Neural progenitor cell (in vitro differentiated cells): ENCODE measurements at regions not wholly inside any gene's neighbourhood (a gene's known extent, or its start where the extent isn't known, plus 50 kb on each side); places are given as distances from the start of the nearest gene placed in this dataset.

Source experiments
- DNase-seq: peaks from one replicate; pipeline ENCODE4 v3.0.0-alpha.2; 2016; ENCODE audit warnings: low spot score
- H2AFZ ChIP-seq: fragments of 200-600 bp; sonication (generic); replicated peaks from 2 replicates; pipeline ENCODE4 v1.6.1; 2016; ENCODE audit warnings: antibody characterized with exemption
- H3F3A ChIP-seq: fragments of 200-600 bp; sonication (generic); 2 replicates; pipeline ENCODE4 v1.6.1; 2016; ENCODE audit warnings: antibody characterized with exemption, low read depth
- H3K27ac ChIP-seq: fragments of 200-600 bp; sonication (generic); 2 replicates; pipeline ENCODE4 v1.5.1; 2016; ENCODE audit warnings: mild to moderate bottlenecking
- H3K27me3 ChIP-seq: fragments of 200-600 bp; sonication (generic); 2 replicates; pipeline ENCODE4 v1.6.1; 2016; ENCODE audit warnings: mild to moderate bottlenecking, moderate library complexity
- H3K36me3 ChIP-seq: fragments of 200-600 bp; sonication (generic); 2 replicates; pipeline ENCODE4 v1.5.1; 2016
- H3K4me1 ChIP-seq: fragments of 200-600 bp; sonication (generic); 2 replicates; pipeline ENCODE4 v1.6.1; 2016; ENCODE audit warnings: mixed run types
- H3K4me2 ChIP-seq: fragments of 200-600 bp; sonication (generic); 2 replicates; pipeline ENCODE4 v1.6.1; 2016
- H3K4me3 ChIP-seq: fragments of 200-600 bp; sonication (generic); 2 replicates; pipeline ENCODE4 v1.5.1; 2016
- H3K79me2 ChIP-seq: fragments of 200-600 bp; sonication (generic); 2 replicates; pipeline ENCODE4 v1.6.1; 2016; ENCODE audit warnings: low read depth
- H3K9ac ChIP-seq: fragments of 200-600 bp; sonication (generic); 2 replicates; pipeline ENCODE4 v1.6.1; 2016
- H3K9me3 ChIP-seq: fragments of 200-600 bp; sonication (generic); 2 replicates; pipeline ENCODE4 v1.5.1; 2016; ENCODE audit warnings: low read depth
- H4K20me1 ChIP-seq: fragments of 200-600 bp; sonication (generic); 2 replicates; pipeline ENCODE4 v1.6.1; 2016; ENCODE audit warnings: low read depth
- H3K27ac Mint-ChIP-seq: 3 replicates; pipeline ENCODE4 v1.8.0; 2021; ENCODE audit warnings: mixed read lengths
- H3K27me3 Mint-ChIP-seq: 2 replicates; pipeline ENCODE4 v1.8.0; 2022; ENCODE audit warnings: low read depth, mild to moderate bottlenecking, inconsistent platforms, moderate library complexity, mixed read lengths; ENCODE audit not compliant: insufficient read depth
- H3K36me3 Mint-ChIP-seq: 3 replicates; pipeline ENCODE4 v1.8.0; 2021; ENCODE audit warnings: mixed read lengths
- H3K4me1 Mint-ChIP-seq: 3 replicates; pipeline ENCODE4 v1.8.0; 2021; ENCODE audit warnings: mixed read lengths
- H3K4me3 Mint-ChIP-seq: 3 replicates; pipeline ENCODE4 v1.8.0; 2021; ENCODE audit warnings: mild to moderate bottlenecking, moderate library complexity, mixed read lengths
- H3K9me3 Mint-ChIP-seq: 3 replicates; pipeline ENCODE4 v1.8.0; 2020; ENCODE audit warnings: mixed read lengths
- EZH2 ChIP-seq: fragments of 200-600 bp; sonication (generic); IDR thresholded peaks from 2 replicates; pipeline ENCODE4 v1.6.1; 2017; ENCODE audit warnings: antibody characterized with exemption, mild to moderate bottlenecking, moderate library complexity
- EZH2phosphoT487 ChIP-seq: fragments of 200-600 bp; sonication (generic); IDR thresholded peaks from 2 replicates; pipeline ENCODE4 v1.6.1; 2017; ENCODE audit warnings: antibody characterized with exemption
- TF ChIP-seq, protein P1 (sequence below): fragments of 200-600 bp; sonication (generic); IDR thresholded peaks from 2 replicates; pipeline ENCODE4 v1.5.1; 2017; ENCODE audit warnings: antibody characterized with exemption, mild to moderate bottlenecking

DNA sequence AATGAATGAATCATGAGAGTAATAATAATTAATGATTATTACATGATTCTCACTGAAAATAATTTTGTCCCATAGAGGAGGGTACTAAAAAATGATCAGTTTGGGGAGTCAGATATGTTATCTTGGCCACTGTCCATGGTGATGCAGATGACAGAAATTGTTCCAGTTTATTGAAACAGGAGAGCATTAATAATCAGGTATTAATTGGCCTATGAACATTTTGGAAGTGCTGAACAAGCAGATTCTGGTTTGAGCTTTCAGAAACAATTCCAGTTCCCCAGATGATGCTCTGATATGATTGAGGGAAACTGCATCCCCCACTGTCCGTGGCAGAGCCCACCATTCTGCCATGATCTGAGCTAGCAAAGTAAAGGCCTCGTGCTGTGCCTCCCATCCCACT is 345.2 kb downstream of the ZSWIM6 start:
- no peak for DNase-seq
- Histone ChIP-seq H3F3A (peaks cover 8% of the 10 kb centered on the region), H3K27ac (no peak overlapping the region), H3K36me3 (no peaks in the 10 kb centered on the region), H2AFZ (no peak overlapping the region), H3K9me3 (no peaks in the 10 kb centered on the region), H3K27me3 (no peaks in the 10 kb centered on the region), H3K4me3 (no peak overlapping the region), H4K20me1 (no peaks in the 10 kb centered on the region), H3K9ac (no peak overlapping the region), H3K4me1 (peaks cover 26% of the 10 kb centered on the region), H3K79me2 (no peaks in the 10 kb centered on the region), H3K4me2 (no peak overlapping the region)
- peaks cover 6% of the 10 kb centered on the region for H3K27me3 Mint-ChIP-seq
- TF ChIP-seq, protein P1, sequence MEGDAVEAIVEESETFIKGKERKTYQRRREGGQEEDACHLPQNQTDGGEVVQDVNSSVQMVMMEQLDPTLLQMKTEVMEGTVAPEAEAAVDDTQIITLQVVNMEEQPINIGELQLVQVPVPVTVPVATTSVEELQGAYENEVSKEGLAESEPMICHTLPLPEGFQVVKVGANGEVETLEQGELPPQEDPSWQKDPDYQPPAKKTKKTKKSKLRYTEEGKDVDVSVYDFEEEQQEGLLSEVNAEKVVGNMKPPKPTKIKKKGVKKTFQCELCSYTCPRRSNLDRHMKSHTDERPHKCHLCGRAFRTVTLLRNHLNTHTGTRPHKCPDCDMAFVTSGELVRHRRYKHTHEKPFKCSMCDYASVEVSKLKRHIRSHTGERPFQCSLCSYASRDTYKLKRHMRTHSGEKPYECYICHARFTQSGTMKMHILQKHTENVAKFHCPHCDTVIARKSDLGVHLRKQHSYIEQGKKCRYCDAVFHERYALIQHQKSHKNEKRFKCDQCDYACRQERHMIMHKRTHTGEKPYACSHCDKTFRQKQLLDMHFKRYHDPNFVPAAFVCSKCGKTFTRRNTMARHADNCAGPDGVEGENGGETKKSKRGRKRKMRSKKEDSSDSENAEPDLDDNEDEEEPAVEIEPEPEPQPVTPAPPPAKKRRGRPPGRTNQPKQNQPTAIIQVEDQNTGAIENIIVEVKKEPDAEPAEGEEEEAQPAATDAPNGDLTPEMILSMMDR, result no peak
- no peak for TF ChIP-seq EZH2phosphoT487
- no peak for TF ChIP-seq EZH2
- H3K36me3 Mint-ChIP-seq, result peaks cover 2% of the 10 kb centered on the region
- H3K27ac Mint-ChIP-seq, result peak overlapping the region; percentile 58
- H3K4me3 Mint-ChIP-seq, result no peak overlapping the region
- peaks cover 40% of the 10 kb centered on the region for H3K4me1 Mint-ChIP-seq
- peaks cover 5% of the 10 kb centered on the region for H3K9me3 Mint-ChIP-seq

DNA sequence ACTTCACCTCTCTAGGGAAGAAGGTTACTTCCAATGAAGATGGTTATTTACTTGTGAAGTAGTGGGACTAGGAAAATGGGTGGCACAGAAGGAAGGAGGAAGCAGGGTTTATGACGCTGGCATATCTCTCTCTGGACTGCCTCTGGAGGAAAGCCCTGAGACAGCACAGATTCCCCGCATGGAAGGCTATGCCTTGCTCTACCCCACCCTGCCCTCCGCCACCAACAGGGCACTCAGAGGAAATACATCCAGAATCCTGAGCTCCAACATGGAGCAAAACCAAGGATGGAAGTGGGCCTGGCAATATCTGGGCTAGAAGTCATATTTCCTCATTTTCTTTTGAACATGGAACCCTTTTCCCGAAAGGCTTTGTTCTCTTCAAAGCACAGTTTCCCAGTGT is 346.9 kb downstream of the ZSWIM6 start:
- Histone ChIP-seq H3K27ac (no peak overlapping the region), H3F3A (no peaks in the 10 kb centered on the region), H3K4me1 (peaks cover 15% of the 10 kb centered on the region), H3K36me3 (no peaks in the 10 kb centered on the region), H3K4me2 (no peak overlapping the region), H3K9me3 (no peaks in the 10 kb centered on the region), H4K20me1 (no peaks in the 10 kb centered on the region), H2AFZ (no peak overlapping the region), H3K9ac (no peak overlapping the region), H3K4me3 (no peak overlapping the region), H3K79me2 (no peaks in the 10 kb centered on the region), H3K27me3 (no peaks in the 10 kb centered on the region)
- TF ChIP-seq EZH2phosphoT487 (no peak), EZH2 (no peak)
- TF ChIP-seq, protein P1, result peak; percentile 40
- Mint-ChIP-seq H3K27ac (no peak overlapping the region), H3K36me3 (peaks cover 2% of the 10 kb centered on the region), H3K4me3 (no peak overlapping the region), H3K4me1 (peaks cover 27% of the 10 kb centered on the region), H3K9me3 (peaks cover 3% of the 10 kb centered on the region), H3K27me3 (peaks cover 2% of the 10 kb centered on the region)
- DNase-seq, result peak; percentile 41

DNA sequence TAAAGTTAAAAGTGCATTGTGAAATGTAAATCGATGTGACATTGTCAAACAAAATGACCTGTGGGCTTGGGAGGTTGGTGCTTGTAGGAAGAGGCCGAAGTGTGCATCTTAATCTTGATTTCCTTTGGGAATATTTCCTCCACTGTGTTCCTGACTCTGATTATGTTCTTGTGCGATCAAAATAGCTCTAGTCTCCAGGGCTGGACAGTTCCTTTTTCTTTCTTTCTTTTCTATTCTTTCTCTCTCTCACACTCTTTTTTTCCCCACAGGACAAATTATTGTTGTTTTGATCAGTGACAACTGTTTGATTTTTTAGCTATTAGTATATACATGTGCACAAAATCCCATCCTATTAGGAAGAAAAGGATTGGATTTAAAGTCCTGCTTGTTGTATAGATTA is 347.5 kb downstream of the ZSWIM6 start:
- H3K36me3 ChIP-seq, result no peaks in the 10 kb centered on the region
- no peak overlapping the region for H3K27ac ChIP-seq
- H3F3A ChIP-seq, result no peaks in the 10 kb centered on the region
- H4K20me1 ChIP-seq, result no peaks in the 10 kb centered on the region
- no peak overlapping the region for H3K4me3 ChIP-seq
- Mint-ChIP-seq H3K4me3 (no peak overlapping the region), H3K27me3 (peaks cover 2% of the 10 kb centered on the region), H3K36me3 (peaks cover 2% of the 10 kb centered on the region), H3K9me3 (peaks cover 3% of the 10 kb centered on the region), H3K27ac (no peak overlapping the region), H3K4me1 (peaks cover 23% of the 10 kb centered on the region)
- no peak for TF ChIP-seq EZH2
- TF ChIP-seq EZH2phosphoT487, result no peak
- TF ChIP-seq, protein P1, result no peak
- H3K79me2 ChIP-seq, result no peaks in the 10 kb centered on the region
- H3K27me3 ChIP-seq, result no peaks in the 10 kb centered on the region
- peaks cover 9% of the 10 kb centered on the region for H3K4me1 ChIP-seq
- DNase-seq, result no peak
- H3K9me3 ChIP-seq, result no peaks in the 10 kb centered on the region
- no peak overlapping the region for H2AFZ ChIP-seq
- H3K9ac ChIP-seq, result no peak overlapping the region
- H3K4me2 ChIP-seq, result no peak overlapping the region
